HG02571 (cell line): ENCODE measurements at regions not wholly inside any gene's neighbourhood (a gene's known extent, or its start where the extent isn't known, plus 50 kb on each side); places are given as distances from the start of the nearest gene placed in this dataset.

Experiments used
- ATAC-seq: cut with Tn5 transposase; IDR thresholded peaks from one replicate; pipeline ENCODE4 v1.9.1; 2021; ENCODE audit warnings: mild to moderate bottlenecking, moderate library complexity; ENCODE audit not compliant: unreplicated experiment

DNA sequence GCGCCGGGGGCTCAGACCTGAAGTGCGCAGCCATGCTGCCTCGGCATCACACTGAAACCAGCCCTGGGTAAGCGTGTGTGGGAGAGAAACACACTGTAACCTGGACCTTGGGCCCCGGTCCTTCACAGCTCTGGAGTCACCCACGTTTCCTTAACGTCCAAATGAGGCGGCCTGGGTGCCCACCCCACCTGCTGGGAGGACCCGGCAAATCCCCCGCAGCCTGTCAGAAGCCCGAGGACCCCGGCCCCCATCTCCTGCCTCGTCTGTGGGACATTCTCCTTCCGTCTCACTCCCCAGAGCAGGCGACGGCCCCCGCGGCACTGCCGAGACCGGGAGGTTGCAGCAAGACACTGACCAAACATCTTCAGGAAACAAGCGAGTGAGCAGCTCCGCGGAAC lies 66.5 kb upstream of the GALNT9 start:
- no peak for ATAC-seq

DNA sequence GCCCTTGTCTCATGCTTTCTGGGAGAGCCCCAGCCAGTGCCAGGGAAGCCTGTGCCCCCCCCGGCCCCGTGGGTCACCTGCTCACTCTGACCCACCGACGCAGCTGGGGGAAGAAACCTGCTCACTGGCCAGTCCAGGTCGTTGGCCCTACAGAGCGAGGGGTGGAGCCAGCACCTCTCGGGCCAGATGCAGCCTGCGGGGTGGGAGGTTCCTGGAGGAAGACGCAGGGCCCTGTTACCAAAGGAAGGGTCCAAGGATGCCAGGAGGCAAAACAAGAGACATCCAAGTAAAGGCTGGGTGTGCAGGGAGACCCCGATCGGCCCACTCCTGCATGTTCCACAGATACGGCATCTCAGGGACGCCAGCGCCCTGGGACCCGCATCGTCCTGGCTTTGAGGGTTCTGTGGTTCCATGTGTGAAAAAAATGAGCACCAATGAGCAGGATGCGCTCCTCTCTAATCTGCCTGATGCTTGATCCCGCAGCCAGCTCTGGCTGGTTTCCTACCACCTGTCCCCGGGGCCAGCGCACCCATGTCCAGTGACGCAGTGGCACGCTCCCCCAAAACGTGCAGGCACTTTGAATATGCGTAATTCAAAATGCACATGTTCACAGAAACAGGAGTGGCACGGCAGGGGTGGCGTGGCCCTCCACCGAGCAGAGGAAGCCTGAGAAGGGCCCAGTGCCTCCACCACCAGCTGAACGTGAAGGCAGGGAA lies 66.0 kb upstream of the GALNT9 start:
- ATAC-seq: no peak

DNA sequence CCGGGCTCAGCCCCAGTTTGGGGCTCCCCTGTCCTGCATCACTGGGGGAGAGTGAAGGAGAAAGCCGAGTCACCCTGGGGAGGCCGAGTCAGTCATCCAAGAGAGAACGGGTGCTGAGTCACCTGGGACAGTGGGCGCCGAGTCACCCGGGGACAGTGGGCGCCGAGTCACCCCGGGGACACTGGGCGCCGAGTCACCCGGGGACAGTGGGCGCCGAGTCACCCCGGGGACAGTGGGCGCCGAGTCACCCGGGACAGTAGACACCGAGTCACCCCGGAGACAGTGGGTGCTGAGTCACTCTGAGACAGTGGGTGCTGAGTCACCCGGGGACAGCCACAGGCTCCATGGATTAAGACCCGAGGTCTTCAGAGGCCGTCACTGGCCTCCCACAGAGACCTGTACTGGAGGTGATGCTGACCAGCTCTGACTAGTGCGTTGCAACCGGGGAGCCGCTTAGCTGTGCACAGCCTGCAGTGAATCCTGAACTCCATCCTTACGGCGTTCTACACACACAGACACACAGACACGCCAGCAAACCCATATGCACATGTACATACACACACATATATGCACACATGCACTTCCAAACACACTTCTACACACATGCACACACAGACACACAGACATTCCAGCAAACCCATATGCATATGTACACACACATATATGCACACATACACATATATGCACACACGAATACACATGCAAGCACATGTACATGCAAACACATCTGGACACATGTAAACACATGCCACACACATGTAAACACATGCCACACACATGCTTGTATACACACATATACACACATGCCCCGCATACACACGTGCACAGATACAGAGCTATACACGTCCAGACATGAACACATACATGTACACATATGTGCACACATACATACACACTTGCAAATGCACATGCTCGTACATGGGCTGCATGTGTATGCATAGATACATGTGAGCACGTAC lies 64.9 kb upstream of the GALNT9 start:
- no peak for ATAC-seq

DNA sequence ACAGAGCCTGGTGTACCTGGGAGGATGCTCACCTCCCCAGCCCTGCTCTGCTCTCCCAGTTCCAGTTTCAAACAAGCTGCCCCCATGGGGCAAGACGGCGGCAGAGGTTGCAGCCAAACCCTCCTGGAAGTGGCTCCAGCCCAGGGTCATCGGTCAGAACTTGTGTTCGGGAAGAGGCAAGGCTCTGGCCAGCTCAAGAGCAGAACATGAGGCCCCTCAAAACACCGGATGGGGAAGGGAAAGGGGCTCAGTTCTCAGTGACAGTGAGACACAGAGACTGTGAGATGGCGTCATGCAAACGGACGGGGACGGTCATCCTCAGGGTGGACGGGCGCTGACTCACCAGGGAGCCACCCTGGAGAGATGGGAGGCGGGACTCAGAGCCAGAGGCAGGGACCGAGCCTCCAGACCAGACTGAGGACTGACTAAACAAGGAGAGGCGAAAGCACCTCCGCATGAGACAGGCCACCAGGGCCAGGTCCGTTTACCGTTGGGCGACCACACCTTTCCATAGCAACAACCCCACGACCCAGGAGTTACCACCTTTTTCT lies 63.9 kb upstream of the GALNT9 start:
- ATAC-seq: no peak

DNA sequence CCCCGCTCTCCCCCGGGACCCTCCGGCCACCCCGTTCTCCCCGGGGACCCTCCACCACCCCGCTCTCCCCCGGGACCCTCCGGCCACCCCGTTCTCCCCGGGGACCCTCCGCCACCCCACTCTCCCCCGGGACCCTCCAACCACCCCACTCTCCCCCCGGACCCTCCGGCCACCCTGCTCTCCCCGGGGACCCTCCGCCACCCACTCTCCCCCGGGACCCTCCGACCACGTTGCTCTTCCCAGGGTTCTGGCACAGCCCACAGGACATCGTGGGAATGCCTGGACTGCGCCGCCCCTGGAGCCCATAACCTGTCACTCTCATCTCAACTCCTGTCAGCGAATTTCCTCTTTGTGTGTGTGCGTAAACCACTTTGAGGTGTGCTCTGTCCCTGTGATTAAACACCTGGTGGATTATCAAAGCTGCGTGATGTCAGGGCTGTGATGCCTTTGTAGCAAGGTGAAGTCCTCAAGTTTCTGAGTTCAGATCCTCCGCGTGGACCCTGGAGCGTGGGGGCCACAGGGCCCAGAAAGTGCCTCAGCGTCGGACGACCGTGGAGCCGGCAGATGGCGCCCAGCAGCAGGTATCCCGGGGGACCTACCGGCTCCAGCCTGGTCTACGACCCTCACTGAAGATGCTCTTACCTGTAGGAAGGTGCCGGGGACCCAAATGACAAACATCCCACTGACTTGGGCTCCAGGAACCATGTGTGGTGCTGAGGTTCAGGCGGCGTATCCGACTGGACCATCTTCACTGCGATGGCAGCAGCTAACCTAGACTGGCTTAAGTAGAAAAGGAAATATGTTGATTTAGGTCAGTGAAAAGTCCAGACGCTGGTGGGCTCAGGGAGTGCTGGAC lies 63.2 kb upstream of the GALNT9 start:
- no peak for ATAC-seq

DNA sequence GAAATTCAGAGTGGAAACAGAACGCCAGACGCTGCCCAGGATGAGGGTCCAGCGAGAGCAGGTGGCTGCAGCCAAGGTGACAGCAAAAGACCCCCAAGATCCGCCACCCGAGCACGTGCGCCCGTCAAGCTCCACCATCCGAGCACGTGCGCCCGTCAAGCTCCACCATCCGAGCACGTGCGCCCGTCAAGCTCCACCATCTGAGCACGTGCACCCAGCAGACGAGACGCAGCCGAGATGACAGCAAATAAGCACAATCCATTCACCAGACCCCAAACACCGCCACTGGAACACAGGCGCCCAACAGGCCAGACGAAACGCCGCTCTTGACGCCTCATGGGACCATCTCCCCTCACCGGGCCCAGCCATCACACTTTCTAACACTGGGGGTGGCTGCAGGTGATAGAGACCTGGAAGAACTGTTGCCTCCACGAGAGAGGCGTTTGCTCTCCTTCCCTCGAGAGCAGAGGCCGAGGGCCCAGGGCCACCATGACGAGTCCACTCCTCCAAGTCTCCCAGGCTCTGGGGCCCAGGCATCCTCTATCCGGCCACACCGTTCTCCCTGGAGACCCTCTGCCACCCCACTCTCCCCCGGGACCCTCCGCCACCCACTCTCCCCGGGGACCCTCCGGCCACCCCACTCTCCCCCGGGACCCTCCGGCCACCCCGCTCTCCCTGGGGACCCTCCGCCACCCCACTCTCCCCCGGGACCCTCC lies 62.1 kb upstream of the GALNT9 start:
- ATAC-seq: no peak

DNA sequence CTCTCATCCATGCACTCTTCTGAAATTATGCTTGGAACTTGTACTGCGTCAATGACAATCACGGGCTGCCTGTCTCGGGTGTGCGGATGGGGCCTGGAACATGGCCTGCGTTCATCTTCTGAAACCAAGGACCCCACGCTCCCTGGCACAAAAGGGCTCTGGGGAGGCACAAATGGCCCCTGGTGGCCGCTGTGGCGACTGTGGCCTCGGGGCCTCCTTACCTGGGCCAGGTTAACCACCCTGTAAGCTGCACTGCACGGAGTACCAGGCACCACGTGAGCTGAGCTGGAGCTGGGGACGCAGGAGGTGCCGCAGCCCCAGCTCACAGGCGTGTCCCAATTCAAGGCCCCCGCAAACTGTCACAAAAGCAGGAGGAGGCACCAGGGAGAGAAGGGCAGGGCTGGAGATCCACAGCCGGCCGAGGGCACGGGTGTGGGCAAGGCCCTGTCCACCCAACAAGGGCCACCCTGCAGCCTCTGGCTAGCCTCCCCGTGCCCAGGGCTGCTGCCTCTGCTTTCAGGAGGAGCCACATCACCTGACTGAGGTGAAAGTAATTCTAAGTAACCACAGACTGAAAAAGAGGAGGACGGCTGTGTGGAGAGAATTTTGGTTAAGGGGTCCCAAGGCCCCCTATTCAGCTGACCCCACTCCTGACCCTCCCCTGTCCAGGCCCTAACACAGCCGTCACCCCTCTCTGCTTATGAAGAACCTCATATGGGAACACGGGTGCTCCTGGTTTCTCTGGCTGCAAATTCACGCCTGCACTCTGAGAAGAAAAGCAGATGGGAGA lies 61.1 kb upstream of the GALNT9 start:
- ATAC-seq: no peak

DNA sequence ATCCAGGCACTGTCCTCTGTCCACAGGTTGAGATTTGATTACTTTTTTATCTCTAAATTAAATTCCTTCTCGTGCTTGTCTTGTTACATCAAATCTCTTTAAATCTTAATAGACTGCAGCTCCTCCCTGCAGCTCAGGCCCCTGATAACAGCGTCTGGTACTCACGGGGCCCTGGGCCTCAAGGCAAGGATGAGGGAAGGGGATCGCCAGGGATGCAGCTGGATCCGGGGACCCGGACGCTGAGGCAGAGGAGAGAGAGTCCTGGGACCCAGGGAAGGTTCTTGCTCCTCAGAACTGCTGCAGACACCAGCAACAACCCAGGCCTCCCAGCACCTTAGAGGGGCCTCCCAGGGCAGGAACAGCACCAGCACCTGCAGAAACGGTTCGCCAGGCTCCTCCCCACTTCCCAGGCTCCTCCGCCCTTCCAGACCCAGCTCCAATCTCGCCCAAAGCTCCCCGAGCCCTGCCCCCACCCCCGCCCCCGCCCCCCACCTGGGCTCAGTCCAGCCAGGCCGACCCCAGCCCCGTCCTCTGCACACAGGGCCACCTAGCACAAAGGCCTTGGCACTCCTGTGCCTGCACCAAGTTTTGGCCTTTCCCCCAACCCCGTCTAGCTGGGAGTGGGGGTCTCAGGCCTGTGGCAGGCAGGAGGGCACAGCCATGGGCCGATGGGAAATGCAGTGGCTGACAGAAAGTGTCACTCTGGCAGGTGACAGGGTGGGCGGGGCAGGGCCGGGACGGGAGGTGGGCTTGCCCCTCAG lies 60.3 kb upstream of the GALNT9 start:
- no peak for ATAC-seq

DNA sequence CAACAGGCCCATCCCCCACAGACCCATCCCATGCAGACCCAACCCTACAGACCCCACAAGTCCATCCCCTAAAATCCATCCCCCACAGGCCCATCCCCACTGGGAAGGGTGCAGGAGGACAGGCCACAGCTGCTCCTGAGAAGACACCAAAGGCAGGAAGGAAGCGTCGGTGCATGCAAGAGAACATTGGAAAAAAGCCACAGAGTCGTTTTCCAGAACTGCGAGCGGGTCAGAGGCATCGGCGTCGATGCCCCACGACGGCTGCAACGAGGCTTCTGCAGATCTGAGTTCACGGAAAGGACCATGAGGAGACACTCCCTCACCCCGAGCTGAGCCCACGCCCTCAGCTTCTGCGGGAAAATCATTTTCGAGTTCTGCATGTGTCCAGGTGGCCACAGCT lies 59.6 kb upstream of the GALNT9 start:
- no peak for ATAC-seq

DNA sequence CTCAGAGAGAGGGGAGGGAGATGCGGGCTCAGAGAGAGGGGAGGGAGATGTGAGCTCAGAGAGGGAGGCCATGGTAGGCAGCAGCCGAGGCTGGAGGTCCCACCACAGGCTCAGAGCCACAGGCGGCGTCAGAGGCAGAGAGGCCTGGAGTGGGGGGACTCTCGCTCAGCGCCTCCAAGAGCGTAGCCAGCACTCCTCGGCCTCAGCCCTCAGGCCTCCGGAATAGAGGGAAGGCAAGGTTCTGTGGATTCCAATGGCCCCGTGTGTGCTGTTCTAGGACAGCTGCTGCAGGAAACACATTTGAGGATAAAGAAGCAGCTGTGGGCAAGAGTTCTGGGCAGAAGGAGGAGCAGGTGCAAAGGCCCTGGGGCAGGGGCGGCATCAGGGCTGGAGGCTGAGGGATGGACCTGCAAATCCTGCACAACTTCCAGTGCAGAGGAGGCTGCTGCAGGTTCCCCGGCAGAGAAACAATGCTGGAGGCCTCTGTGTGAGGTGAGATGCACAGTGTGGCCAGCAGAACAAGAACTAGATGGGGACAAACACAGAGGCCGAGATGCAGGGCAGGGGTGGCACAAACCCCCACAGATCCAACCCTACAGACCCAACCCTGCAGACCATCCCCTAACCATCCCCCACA lies 59.1 kb upstream of the GALNT9 start:
- no peak for ATAC-seq

DNA sequence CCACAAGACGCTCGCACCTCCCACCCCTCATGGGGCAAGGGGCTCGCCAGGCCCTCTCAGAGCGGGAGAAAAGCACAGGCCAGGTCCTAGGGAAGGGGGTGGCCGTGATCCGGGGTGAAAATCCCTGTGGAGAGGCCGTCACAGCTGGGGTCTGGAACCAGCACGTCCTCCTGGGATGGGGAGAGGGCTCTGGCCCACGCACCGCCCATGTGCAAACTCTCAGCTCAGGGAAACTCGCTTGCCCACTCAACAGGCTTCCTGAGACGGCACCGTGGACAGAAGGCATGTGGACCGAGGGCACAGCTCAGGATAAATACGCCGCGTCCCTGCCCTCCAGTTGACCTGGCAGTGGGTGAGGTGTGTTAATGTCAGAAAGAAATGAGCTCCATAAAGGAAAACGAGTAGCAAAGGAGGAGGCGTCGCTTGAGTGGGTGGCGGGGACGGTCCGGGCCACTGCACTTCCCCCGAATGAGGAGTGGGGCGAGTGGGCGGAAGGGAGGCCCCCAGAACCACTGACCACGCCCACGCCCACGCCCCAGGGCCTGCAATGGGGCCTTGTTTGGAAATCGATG lies 57.6 kb upstream of the GALNT9 start:
- no peak for ATAC-seq

DNA sequence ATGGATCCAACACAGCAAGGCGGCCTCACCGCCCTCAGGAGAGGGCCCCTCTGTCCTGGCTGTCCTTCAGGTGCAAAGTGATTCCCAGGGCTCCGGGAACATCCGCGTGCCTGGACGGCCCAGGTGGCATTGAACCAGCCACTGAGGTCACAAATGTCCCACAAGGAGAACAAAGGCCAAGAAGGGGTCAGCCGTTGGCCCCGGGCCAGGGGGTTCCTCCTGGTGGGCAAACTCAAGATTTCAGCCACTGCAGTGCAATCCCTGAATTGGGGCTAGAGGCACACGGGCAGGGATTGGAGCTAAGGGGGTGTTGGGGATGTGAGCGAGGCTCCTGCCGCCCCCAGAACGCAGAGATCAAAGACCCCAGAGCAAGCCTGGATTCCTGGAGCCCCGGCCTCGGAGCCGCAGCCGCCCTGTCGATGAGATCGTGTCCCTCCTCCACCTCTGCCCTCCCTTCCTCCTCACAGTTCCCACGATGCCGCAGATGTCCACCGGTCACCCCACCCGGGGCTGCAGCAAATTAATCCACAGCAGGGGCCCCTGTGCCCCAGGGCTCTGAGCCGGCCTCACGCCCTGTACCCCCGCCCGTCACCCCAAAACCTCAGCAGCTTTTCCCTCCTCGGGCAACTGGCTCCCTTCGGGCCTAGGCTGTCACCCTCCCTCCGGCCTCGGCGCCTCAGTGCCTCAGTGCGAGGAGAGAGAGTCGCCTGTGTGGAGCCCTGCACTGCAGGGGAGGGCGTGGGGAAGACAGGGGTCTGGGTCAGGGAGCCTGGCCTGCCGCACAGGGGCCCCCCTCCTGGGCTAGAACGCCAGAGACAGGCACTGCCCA lies 56.7 kb upstream of the GALNT9 start:
- no peak for ATAC-seq

DNA sequence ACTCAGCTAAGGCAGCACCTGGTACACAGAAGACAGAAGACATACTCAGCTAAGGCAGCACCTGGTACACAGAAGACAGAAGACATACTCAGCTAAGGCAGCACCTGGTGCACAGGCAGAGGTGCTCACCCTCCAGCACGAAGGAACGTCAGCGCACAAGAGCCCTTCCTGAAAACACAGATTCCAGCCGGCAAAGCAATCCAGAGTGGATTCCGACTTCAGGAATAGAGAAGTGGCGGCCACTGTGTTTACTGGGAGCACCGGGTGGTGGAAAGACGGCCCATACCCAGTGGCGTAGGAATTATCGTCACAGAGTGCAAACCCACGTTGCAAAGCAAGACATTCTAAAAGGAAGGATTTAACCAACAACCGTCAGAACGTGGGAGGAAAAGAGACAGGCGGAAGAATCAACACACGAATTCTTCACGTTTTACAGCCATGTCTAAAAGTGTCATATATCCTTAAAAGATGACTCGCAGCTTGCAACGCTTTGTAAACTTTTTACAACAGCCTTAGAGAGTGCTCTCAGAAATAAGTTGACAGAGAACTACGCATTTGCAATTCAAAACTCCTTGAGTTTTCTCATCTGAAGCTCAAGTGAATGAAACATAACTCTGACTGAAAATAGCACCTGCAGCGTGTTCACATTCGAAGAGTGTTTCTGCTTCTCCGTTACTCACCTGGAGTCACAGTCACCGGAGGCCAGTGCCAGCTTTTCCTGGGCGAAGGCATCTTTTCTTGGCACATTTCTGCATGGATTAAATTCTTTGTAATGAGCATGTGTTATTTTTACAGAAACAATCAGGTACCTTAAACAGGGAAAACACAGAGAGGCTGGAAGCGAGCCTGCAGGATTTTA lies 55.8 kb upstream of the GALNT9 start:
- ATAC-seq: no peak

DNA sequence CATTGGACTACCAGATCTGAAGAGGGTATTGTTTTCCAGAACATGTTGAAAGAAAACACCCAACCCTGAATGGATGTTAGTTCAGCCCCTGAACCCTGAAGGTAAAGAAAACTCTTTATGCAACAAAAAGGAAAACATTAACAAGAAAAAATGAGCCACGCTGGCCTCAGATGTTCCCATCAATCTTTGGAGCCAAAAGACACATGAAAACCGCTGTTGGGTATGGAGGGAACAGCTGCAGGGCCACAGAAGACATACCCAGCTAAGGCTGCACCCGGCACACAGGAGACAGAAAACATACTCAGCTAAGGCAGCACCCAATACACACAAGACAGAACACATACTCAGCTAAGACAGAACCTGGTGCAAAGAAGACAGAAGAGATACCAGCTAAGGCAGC lies 51.3 kb upstream of the GALNT9 start:
- ATAC-seq: no peak

DNA sequence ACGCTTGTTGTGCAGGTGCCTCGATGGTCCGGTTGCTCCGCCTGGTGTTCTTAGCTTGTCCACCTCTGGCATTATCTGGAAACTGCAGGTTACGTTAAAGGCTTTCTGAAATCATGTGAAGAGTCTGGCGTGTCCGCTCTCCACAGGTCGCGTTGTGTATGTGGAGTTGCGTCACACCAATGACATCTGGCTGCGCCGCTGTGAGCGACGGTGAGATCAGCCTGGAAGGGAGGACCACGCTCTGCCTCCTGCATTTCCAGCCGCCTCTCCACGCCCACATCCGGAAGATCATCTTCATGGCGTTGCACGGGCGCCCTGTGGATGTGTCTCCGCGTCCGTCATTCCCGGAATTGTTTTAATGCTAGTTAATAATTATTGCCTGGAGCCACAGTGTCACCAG lies 50.6 kb upstream of the GALNT9 start:
- no peak for ATAC-seq

DNA sequence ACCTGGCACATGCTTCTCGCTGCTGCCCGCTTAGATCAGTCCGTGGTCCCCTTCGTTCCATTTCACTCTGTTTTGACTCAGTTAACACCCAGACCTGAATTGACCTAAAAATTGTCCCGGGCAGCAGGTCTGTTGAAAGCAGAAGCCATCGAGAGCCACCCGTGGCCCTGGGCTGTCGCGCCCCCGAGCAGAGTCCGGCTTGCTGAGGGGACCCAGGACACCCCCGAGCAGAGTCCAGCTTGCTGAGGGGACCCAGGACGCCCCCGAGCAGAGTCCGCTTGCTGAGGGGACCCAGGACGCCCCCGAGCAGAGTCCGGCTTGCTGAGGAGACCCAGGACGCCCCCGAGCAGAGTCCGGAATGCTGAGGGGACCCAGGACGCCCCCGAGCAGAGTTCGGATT lies 50.2 kb upstream of the GALNT9 start:
- ATAC-seq: no peak
